ENCODE measurements at regions not wholly inside any gene's neighbourhood (a gene's known extent, or its start where the extent isn't known, plus 50 kb on each side); places are given as distances from the start of the nearest gene placed in this dataset.
"Not testable (repeated sequence)": the region's sequence is repeated elsewhere in the genome, so short reads cannot be mapped to it uniquely, and the experiment has no call there.

DNA sequence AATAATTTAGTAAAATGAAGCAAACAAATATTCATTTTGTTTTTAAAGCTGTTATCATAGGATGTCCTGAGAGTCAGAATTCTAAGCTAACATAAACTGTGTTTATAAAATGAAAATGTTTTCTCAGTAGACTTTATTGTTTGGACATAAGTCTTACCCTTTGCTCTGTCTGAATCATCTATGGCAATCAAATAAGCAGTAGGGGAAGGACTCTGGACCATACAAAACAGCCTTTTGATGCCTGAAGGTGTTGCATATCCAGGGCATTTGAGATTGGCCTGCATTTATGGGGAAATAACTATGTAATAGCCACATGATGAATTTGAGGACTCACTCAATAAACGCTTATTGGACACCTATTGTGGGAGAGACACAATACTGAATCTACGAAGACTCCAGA is 123.0 kb upstream of the ATP5MC3 start:
- Histone ChIP-seq H3K27ac (ENCODE audit: insufficient read depth, low read length, poor library complexity, severe bottlenecking) (no peak overlapping the region), H3K4me1 (ENCODE audit: control insufficient read depth, insufficient read depth, low read length, poor library complexity, severe bottlenecking) (no peaks in the 10 kb centered on the region), H3K9me3 (ENCODE audit: control insufficient read depth, low read length) (no peaks in the 10 kb centered on the region), H3K4me3 (ENCODE audit: insufficient read depth, low read depth, low read length, poor library complexity, severe bottlenecking) (no peak overlapping the region), H3K36me3 (ENCODE audit: control insufficient read depth, insufficient read depth, low read length) (no peaks in the 10 kb centered on the region), H3K27me3 (replicated peaks; ENCODE audit: control insufficient read depth, insufficient read depth, low read length, poor library complexity, severe bottlenecking) (no peaks in the 10 kb centered on the region)
- DNase-seq: no peak

DNA sequence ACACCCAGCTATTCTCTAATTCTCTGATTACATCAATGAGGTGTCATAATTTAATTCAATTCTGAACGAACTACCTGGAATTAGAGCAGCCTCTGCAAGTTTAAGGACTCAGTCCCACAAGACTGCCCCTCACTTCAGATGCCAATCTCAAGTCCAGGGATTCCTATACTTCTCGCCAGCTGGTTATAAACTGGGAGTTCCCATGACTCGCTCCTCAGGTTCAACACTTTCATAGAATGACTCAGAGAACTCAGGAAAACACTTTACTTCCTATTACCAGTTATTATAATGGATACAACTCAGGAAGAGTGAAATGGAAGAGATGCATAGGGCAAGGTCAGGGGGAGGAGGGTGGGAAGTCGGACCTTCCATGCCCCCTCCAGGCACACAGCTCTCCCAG is 112.3 kb upstream of the ATP5MC3 start:
- Histone ChIP-seq H3K27ac (ENCODE audit: insufficient read depth, low read length, poor library complexity, severe bottlenecking) (no peak overlapping the region), H3K9me3 (ENCODE audit: control insufficient read depth, low read length) (no peaks in the 10 kb centered on the region), H3K36me3 (ENCODE audit: control insufficient read depth, insufficient read depth, low read length) (no peaks in the 10 kb centered on the region), H3K4me3 (ENCODE audit: insufficient read depth, low read depth, low read length, poor library complexity, severe bottlenecking) (no peak overlapping the region), H3K4me1 (ENCODE audit: control insufficient read depth, insufficient read depth, low read length, poor library complexity, severe bottlenecking) (no peaks in the 10 kb centered on the region), H3K27me3 (replicated peaks; ENCODE audit: control insufficient read depth, insufficient read depth, low read length, poor library complexity, severe bottlenecking) (peaks cover 4% of the 10 kb centered on the region)
- DNase-seq: no peak

DNA sequence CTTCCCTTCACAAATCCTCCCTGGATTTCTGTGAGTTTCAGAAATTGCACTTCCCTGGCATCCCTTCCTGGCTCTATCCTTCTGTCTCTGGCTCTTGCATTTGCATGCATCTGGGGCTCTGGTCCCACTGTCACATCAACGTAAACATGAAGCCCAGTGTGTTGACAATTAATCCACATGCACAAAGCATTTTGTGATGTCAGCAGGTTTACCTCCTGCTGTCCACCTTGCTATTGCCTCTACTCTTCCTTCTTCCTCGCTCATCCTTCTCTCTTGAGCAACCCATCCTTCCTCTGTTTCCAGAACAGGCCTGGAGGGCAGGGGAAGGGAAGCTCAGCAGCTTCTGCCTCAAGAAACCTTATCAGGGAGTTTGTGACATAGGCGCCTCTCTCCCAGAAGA is 111.7 kb upstream of the ATP5MC3 start:
- no peak overlapping the region for H3K27ac ChIP-seq (ENCODE audit: insufficient read depth, low read length, poor library complexity, severe bottlenecking)
- H3K9me3 ChIP-seq (ENCODE audit: control insufficient read depth, low read length): no peaks in the 10 kb centered on the region
- no peak overlapping the region for H3K4me3 ChIP-seq (ENCODE audit: insufficient read depth, low read depth, low read length, poor library complexity, severe bottlenecking)
- no peaks in the 10 kb centered on the region for H3K4me1 ChIP-seq (ENCODE audit: control insufficient read depth, insufficient read depth, low read length, poor library complexity, severe bottlenecking)
- H3K36me3 ChIP-seq (ENCODE audit: control insufficient read depth, insufficient read depth, low read length): no peaks in the 10 kb centered on the region
- no peak for DNase-seq
- H3K27me3 ChIP-seq (replicated peaks; ENCODE audit: control insufficient read depth, insufficient read depth, low read length, poor library complexity, severe bottlenecking): peaks cover 4% of the 10 kb centered on the region

DNA sequence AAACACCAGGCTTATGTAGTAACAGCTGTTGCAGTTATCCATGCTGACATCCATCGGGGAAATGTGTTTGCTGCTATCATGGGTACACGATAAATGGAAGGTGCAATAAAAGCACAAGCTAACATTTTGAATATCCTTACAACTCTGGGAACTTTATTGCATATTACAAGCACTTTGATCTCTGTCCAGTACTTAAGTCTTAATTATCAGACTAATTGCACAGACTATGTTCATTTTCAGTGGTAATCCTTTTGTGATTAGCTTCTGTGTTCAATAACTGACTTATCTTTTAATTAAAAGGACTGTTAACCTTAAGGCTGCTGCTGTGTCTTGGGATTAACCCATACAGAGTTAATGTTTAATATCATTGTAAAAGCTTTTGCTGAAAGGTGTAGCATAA is 101.4 kb upstream of the ATP5MC3 start:
- H3K4me1 ChIP-seq (ENCODE audit: control insufficient read depth, insufficient read depth, low read length, poor library complexity, severe bottlenecking): no peaks in the 10 kb centered on the region
- no peak overlapping the region for H3K27ac ChIP-seq (ENCODE audit: insufficient read depth, low read length, poor library complexity, severe bottlenecking)
- H3K9me3 ChIP-seq (ENCODE audit: control insufficient read depth, low read length): no peaks in the 10 kb centered on the region
- H3K4me3 ChIP-seq (ENCODE audit: insufficient read depth, low read depth, low read length, poor library complexity, severe bottlenecking): no peak overlapping the region
- no peaks in the 10 kb centered on the region for H3K27me3 ChIP-seq (replicated peaks; ENCODE audit: control insufficient read depth, insufficient read depth, low read length, poor library complexity, severe bottlenecking)
- no peaks in the 10 kb centered on the region for H3K36me3 ChIP-seq (ENCODE audit: control insufficient read depth, insufficient read depth, low read length)
- no peak for DNase-seq

DNA sequence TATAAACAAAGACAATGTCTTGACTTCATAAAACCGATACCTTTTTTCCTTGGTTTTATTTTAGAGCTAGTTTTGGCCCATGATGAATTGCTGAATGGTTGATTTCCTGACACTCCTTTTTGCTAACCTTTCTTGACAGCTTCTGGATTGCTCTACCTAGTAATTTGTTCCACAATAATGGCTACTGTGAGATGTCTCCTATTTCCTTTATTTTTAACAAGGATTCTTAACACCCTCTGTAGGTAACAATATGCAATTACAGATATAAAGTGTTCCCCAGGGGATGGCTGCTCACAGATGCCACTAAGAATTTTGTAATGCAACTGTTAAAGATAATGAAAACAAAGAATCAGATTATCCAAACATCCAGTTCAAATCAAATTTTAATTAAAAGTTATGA is 100.8 kb upstream of the ATP5MC3 start:
- H3K4me1 ChIP-seq (ENCODE audit: control insufficient read depth, insufficient read depth, low read length, poor library complexity, severe bottlenecking): no peaks in the 10 kb centered on the region
- no peaks in the 10 kb centered on the region for H3K27me3 ChIP-seq (replicated peaks; ENCODE audit: control insufficient read depth, insufficient read depth, low read length, poor library complexity, severe bottlenecking)
- H3K36me3 ChIP-seq (ENCODE audit: control insufficient read depth, insufficient read depth, low read length): no peaks in the 10 kb centered on the region
- H3K27ac ChIP-seq (ENCODE audit: insufficient read depth, low read length, poor library complexity, severe bottlenecking): no peak overlapping the region
- no peak overlapping the region for H3K4me3 ChIP-seq (ENCODE audit: insufficient read depth, low read depth, low read length, poor library complexity, severe bottlenecking)
- DNase-seq: no peak
- no peaks in the 10 kb centered on the region for H3K9me3 ChIP-seq (ENCODE audit: control insufficient read depth, low read length)

DNA sequence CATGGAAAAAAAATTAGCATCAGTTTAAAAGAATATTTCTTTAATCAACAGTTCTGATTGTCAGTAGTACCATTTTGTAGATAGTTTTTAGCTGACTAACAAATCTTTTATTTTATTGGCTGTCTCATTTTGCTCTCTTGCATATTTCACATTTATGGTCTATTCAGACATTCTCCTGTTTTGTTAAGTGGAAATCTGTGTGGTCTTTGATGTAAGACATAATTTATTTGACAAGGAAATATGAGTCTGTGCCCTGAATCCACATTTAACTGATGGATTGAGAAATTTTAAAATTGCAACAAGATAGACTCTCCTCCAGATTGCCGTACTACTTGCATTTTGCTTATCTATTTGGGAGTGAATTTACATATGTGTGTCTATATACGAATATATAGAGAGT is 96.3 kb upstream of the ATP5MC3 start:
- DNase-seq: no peak
- Histone ChIP-seq H3K4me1 (ENCODE audit: control insufficient read depth, insufficient read depth, low read length, poor library complexity, severe bottlenecking) (no peaks in the 10 kb centered on the region), H3K4me3 (ENCODE audit: insufficient read depth, low read depth, low read length, poor library complexity, severe bottlenecking) (no peak overlapping the region), H3K27ac (ENCODE audit: insufficient read depth, low read length, poor library complexity, severe bottlenecking) (no peak overlapping the region), H3K36me3 (ENCODE audit: control insufficient read depth, insufficient read depth, low read length) (no peaks in the 10 kb centered on the region), H3K27me3 (replicated peaks; ENCODE audit: control insufficient read depth, insufficient read depth, low read length, poor library complexity, severe bottlenecking) (no peaks in the 10 kb centered on the region), H3K9me3 (ENCODE audit: control insufficient read depth, low read length) (no peaks in the 10 kb centered on the region)

DNA sequence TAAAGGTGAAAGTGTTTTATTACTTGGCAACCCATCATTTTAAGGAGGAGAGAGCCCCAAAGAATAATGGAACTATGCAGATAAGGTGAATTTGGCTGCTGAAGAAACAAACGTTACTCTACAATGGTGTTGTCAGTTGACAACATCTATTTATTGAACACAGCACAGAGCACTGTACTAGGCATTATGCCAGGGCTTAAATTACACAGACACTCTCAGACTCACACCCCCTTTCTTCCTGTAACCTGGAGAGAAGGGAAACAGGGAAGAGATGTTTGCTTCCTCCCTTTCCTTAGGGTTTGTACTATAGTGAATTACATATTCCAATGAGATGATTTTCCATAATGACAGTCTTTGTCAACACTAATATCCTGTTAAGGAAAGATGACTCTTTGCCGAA is 94.0 kb upstream of the ATP5MC3 start:
- Histone ChIP-seq H3K27me3 (replicated peaks; ENCODE audit: control insufficient read depth, insufficient read depth, low read length, poor library complexity, severe bottlenecking) (no peaks in the 10 kb centered on the region), H3K4me3 (ENCODE audit: insufficient read depth, low read depth, low read length, poor library complexity, severe bottlenecking) (no peak overlapping the region), H3K27ac (ENCODE audit: insufficient read depth, low read length, poor library complexity, severe bottlenecking) (no peak overlapping the region), H3K9me3 (ENCODE audit: control insufficient read depth, low read length) (no peaks in the 10 kb centered on the region), H3K36me3 (ENCODE audit: control insufficient read depth, insufficient read depth, low read length) (no peaks in the 10 kb centered on the region), H3K4me1 (ENCODE audit: control insufficient read depth, insufficient read depth, low read length, poor library complexity, severe bottlenecking) (no peaks in the 10 kb centered on the region)
- DNase-seq: no peak

DNA sequence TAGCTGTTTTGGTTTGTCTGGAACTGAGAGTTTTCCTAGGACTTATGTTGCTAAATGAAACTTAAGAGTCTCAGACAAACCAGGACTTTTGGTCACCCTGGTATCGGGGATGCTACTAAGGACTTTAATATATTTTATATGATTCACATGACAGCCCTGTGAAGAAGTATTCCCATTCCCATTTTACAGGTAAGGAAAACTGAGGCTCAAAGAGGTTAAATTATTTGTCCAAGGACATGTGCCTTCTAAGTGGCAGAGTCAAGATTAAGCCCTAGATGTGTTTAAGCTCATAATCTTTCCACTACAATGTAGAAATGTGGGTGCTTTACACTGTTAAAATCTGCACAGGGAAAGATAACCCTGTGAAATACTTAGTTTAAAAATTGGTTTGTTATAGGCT is 77.7 kb upstream of the ATP5MC3 start:
- DNase-seq: no peak
- Histone ChIP-seq H3K36me3 (ENCODE audit: control insufficient read depth, insufficient read depth, low read length) (no peaks in the 10 kb centered on the region), H3K4me3 (ENCODE audit: insufficient read depth, low read depth, low read length, poor library complexity, severe bottlenecking) (no peak overlapping the region), H3K4me1 (ENCODE audit: control insufficient read depth, insufficient read depth, low read length, poor library complexity, severe bottlenecking) (no peaks in the 10 kb centered on the region), H3K27ac (ENCODE audit: insufficient read depth, low read length, poor library complexity, severe bottlenecking) (no peak overlapping the region), H3K27me3 (replicated peaks; ENCODE audit: control insufficient read depth, insufficient read depth, low read length, poor library complexity, severe bottlenecking) (no peaks in the 10 kb centered on the region), H3K9me3 (ENCODE audit: control insufficient read depth, low read length) (no peaks in the 10 kb centered on the region)

DNA sequence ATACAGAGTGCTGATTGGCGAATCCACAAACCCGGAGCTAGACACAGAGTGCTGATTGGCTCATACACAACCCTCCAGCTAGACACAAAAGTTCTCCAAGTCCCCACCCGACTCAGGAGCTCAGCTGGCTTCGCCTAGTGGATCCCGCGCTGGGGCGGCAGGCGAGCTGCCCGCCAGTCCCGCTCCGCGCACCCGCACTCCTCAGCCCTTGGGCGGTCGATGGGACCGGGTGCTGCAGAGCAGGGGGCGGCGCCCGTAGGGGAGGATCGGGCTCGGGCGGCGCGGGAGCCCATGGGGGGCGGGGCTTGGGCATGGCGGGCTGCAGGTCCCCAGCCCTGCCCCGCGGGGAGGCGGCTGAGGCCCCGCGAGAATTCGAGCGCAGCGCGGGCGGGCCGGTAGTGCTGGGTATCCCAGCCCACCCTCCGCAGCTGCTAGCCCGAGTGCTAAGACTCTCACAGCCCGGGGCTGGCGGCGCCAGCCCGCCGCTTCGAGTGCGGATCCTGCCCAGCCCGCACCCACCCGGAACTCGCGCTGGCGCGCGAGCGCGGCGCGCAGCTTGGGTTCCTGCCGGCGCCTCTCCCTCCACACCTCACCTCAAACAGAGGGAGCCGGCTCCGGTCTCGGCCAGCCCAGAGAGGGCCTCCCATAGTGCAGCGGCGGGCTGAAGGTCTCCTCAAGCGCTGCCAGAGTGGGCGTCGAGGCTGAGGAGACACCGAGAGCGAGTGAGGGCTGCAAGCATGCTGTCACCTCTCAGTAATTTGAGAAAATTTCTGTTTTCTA is 75.5 kb upstream of the ATP5MC3 start:
- H3K27ac ChIP-seq (ENCODE audit: insufficient read depth, low read length, poor library complexity, severe bottlenecking): no peak overlapping the region
- H3K9me3 ChIP-seq (ENCODE audit: control insufficient read depth, low read length): no peaks in the 10 kb centered on the region
- no peak for DNase-seq
- H3K4me1 ChIP-seq (ENCODE audit: control insufficient read depth, insufficient read depth, low read length, poor library complexity, severe bottlenecking): no peaks in the 10 kb centered on the region
- H3K36me3 ChIP-seq (ENCODE audit: control insufficient read depth, insufficient read depth, low read length): no peaks in the 10 kb centered on the region
- no peak overlapping the region for H3K4me3 ChIP-seq (ENCODE audit: insufficient read depth, low read depth, low read length, poor library complexity, severe bottlenecking)
- H3K27me3 ChIP-seq (replicated peaks; ENCODE audit: control insufficient read depth, insufficient read depth, low read length, poor library complexity, severe bottlenecking): no peaks in the 10 kb centered on the region

DNA sequence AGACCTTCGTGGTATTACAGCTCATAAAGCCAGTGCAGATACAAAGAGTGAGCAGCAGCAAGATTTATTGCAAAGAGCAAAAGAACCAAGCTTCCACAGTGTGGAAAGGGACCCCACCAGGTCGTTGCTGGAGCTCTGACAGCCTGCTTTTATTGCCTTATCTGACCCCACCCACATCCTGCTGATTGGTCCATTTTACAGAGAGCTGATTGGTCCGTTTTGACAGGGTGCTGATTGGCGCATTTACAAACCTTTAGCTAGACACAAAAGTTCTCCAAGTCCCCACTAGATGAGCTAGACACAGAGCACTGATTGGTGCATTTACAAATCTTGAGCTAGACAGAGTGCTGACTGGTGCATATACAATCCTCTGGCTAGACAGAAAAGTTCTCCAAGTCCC is 74.9 kb upstream of the ATP5MC3 start:
- H3K27me3 ChIP-seq (replicated peaks; ENCODE audit: control insufficient read depth, insufficient read depth, low read length, poor library complexity, severe bottlenecking); H3K27ac ChIP-seq (ENCODE audit: insufficient read depth, low read length, poor library complexity, severe bottlenecking); H3K4me1 ChIP-seq (ENCODE audit: control insufficient read depth, insufficient read depth, low read length, poor library complexity, severe bottlenecking); H3K36me3 ChIP-seq (ENCODE audit: control insufficient read depth, insufficient read depth, low read length); H3K4me3 ChIP-seq (ENCODE audit: insufficient read depth, low read depth, low read length, poor library complexity, severe bottlenecking); H3K9me3 ChIP-seq (ENCODE audit: control insufficient read depth, low read length); DNase-seq: not testable (repeated sequence)
